SK-N-SH (cell line): ENCODE measurements at regions not wholly inside any gene's neighbourhood (a gene's known extent, or its start where the extent isn't known, plus 50 kb on each side); places are given as distances from the start of the nearest gene placed in this dataset.

Experiments
- CTCF ChIP-seq: fragments of 200-600 bp; sonication (generic); IDR thresholded peaks from 2 replicates; pipeline ENCODE4 v1.6.1; 2017; ENCODE audit warnings: antibody characterized with exemption, mild to moderate bottlenecking, moderate library complexity
- NFIC ChIP-seq: IDR thresholded peaks from 2 replicates; pipeline ENCODE4 v1.4.0; 2012; ENCODE audit warnings: borderline replicate concordance
- POLR2AphosphoS5 ChIP-seq: IDR thresholded peaks from 2 replicates; pipeline ENCODE4 v1.6.1; 2012; ENCODE audit warnings: low read depth, low read length
- SMC3 ChIP-seq: IDR thresholded peaks from 2 replicates; pipeline ENCODE4 v1.6.1; 2012; ENCODE audit warnings: low read depth, low read length, improper control_type of control experiment
- TCF12 ChIP-seq: IDR thresholded peaks from 2 replicates; pipeline ENCODE4 v1.4.0; 2012

- TF ChIP-seq CTCF (no peak), SMC3 (no peak), POLR2AphosphoS5 (no peak), TCF12 (no peak), NFIC (no peak)
Measured at GRCh38 chr14:22506778-22507351, 82.2 kb downstream of the DAD1 start.
